MCF 10A (cell line): ENCODE measurements at regions not wholly inside any gene's neighbourhood (a gene's known extent, or its start where the extent isn't known, plus 50 kb on each side); places are given as distances from the start of the nearest gene placed in this dataset.

ENCODE experiments used
- BruUV-seq: library from RNA; stranded (reverse); fragments of 400-500 nt; replicated peaks from 2 replicates; lab custom pipeline; 2021; lab: Mats Ljungman, UMichigan
- CTCF ChIA-PET: fragments of 300-600 bp; sonication (Branson Sonifier 250); formaldehyde crosslinking; extraction: SDS; loops from one replicate; lab custom pipeline; 2021; ENCODE audit warnings: antibody characterized with exemption, inconsistent platforms; lab: Yijun Ruan, JAX
- POLR2A ChIA-PET: fragments of 300-600, 350-650 bp; sonication (Branson Sonifier 250); formaldehyde crosslinking; extraction: SDS; loops from one replicate; lab custom pipeline; 2020; ENCODE audit warnings: antibody characterized with exemption, inconsistent platforms; lab: Yijun Ruan, JAX
- DNase-seq: peaks from one replicate; pipeline ENCODE4 v3.0.0-alpha.2; 2018; ENCODE audit not compliant: unreplicated experiment
- H3K27ac Mint-ChIP-seq: one replicate; pipeline ENCODE4 v1.8.0; 2022; ENCODE audit warnings: mild to moderate bottlenecking, low read depth, mixed read lengths; ENCODE audit not compliant: unreplicated experiment
- H3K27me3 Mint-ChIP-seq: one replicate; pipeline ENCODE4 v1.8.0; 2022; ENCODE audit warnings: mixed read lengths; ENCODE audit not compliant: insufficient read depth, unreplicated experiment
- H3K36me3 Mint-ChIP-seq: one replicate; pipeline ENCODE4 v1.8.0; 2022; ENCODE audit warnings: mild to moderate bottlenecking, moderate library complexity, mixed read lengths; ENCODE audit not compliant: insufficient read depth, unreplicated experiment
- H3K4me1 Mint-ChIP-seq: one replicate; pipeline ENCODE4 v1.8.0; 2022; ENCODE audit warnings: mixed read lengths; ENCODE audit not compliant: insufficient read depth, unreplicated experiment
- H3K4me3 Mint-ChIP-seq: one replicate; pipeline ENCODE4 v1.8.0; 2022; ENCODE audit warnings: mild to moderate bottlenecking, moderate library complexity, mixed read lengths; ENCODE audit not compliant: unreplicated experiment
- H3K9me3 Mint-ChIP-seq: one replicate; pipeline ENCODE4 v1.8.0; 2022; ENCODE audit warnings: mixed read lengths; ENCODE audit not compliant: unreplicated experiment
- intact Hi-C: fragments of 100-400 bp; cut with micrococcal nuclease; formaldehyde crosslinking; loops from 2 replicates; pipeline ENCODE4 v1.14.1; 2022
- TF ChIP-seq, protein P1 (sequence below): fragments of 200-600 bp; IDR thresholded peaks from one replicate; pipeline ENCODE4 v1.8.0; 2022; ENCODE audit warnings: antibody characterized with exemption, mild to moderate bottlenecking; ENCODE audit not compliant: unreplicated experiment

DNA sequence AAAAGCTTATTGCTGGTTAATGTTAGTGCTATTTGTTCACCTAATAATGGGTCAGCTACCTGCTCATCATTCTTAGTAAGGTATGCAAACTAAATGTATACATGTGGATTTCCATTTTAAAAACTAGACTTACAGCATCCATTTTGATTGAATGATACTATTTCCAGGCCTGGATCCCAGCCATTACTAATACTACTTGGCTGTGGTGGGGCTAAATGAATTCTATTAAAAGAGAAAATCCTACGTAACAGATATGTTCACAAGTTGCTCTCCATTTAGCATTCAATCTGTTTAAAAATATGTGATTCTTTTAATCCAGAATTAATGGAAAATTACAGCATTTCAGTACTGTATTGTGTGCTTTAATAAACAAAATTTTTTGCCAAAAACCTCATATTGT lies 169.4 kb upstream of the MIR17HG start:
- Mint-ChIP-seq H3K9me3 (no peaks in the 10 kb centered on the region), H3K27me3 (peaks cover 53% of the 10 kb centered on the region), H3K27ac (no peak overlapping the region), H3K36me3 (no peaks in the 10 kb centered on the region), H3K4me3 (no peak overlapping the region), H3K4me1 (no peaks in the 10 kb centered on the region)
- DNase-seq = no peak
- intact Hi-C loops = no loop called here
- BruUV-seq = no TSS peak
- TF ChIP-seq, protein P1, sequence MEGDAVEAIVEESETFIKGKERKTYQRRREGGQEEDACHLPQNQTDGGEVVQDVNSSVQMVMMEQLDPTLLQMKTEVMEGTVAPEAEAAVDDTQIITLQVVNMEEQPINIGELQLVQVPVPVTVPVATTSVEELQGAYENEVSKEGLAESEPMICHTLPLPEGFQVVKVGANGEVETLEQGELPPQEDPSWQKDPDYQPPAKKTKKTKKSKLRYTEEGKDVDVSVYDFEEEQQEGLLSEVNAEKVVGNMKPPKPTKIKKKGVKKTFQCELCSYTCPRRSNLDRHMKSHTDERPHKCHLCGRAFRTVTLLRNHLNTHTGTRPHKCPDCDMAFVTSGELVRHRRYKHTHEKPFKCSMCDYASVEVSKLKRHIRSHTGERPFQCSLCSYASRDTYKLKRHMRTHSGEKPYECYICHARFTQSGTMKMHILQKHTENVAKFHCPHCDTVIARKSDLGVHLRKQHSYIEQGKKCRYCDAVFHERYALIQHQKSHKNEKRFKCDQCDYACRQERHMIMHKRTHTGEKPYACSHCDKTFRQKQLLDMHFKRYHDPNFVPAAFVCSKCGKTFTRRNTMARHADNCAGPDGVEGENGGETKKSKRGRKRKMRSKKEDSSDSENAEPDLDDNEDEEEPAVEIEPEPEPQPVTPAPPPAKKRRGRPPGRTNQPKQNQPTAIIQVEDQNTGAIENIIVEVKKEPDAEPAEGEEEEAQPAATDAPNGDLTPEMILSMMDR = no peak
- POLR2A ChIA-PET = no interaction called here
- CTCF ChIA-PET = interaction anchor here (1.1 kb wide), 1 partner anchor 43 kb away, joined by 4 read pairs; no protein-coding TSS in a partner anchor

DNA sequence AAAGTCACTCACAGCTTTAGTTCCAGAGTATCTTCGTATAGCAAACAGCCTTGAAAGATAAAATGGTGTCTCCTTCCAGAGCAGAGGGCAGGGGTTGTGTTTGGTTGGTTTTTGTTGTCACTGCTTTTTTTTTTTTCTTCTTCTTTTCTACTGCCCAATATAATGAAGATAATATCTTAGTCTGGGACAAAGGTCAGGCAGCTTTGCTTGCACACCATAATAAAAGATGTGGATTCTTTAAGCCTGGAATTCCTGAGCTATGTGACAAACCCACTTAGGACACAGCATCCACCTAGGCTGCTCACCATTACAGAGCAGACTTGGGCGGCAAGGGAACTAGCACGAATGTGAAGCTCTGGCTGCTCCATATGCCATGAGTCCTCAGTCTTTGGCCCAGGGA lies 165.6 kb upstream of the MIR17HG start:
- ChIA-PET POLR2A (no interaction called here), CTCF (interaction anchor here (0.5 to 1.6 kb wide), 3 partner anchors 9 to 1257 kb away, joined by 3 to 4 read pairs (median 4); no protein-coding TSS in a partner anchor)
- Mint-ChIP-seq H3K36me3 (no peaks in the 10 kb centered on the region), H3K4me1 (no peaks in the 10 kb centered on the region), H3K9me3 (no peaks in the 10 kb centered on the region), H3K27me3 (peaks cover 70% of the 10 kb centered on the region), H3K27ac (no peak overlapping the region), H3K4me3 (no peak overlapping the region)
- intact Hi-C loops = no loop called here
- DNase-seq = no peak
- no TSS peak for BruUV-seq
- TF ChIP-seq, protein P1 = no peak

DNA sequence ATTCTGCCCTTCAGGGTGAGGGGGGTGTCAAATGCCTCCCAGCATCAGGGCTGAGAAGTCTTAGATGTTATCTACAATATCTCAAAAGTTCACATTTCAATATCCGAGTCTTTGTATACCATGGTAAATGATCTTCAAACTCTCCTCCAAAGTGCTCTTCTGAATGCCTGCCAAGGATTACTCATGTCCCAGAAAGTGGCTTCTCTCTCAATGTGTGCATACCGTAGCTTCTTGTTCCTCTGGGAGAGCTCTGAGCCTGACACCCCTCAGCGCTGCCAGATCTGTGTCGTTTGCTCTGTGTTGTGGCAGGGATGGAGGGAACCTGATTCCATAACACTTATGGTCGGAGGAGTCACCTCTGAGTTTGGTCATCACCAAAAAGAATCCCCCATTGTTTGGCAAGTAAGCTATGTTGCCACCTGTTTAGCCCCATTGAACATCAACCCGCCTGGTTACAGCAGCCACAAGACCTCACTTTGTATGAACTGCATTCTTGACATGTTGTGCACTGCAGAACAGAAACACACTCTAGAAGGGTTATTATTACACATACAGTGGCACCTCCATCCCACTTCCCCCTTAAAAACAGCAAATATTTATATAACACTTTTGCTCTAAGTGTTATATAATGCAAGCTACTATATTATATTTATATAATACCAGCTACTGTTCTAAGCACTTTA lies 163.1 kb upstream of the MIR17HG start:
- ChIA-PET CTCF (interaction anchor here (0.6 to 1.6 kb wide), 12 partner anchors 14 to 1609 kb away, joined by 3 to 7 read pairs (median 3); no protein-coding TSS in a partner anchor), POLR2A (no interaction called here)
- intact Hi-C loops = no loop called here
- no peaks in the 10 kb centered on the region for H3K9me3 Mint-ChIP-seq
- TF ChIP-seq, protein P1 = no peak
- BruUV-seq = no TSS peak
- H3K27me3 Mint-ChIP-seq = peaks cover 86% of the 10 kb centered on the region
- no peak overlapping the region for H3K4me3 Mint-ChIP-seq
- no peak for DNase-seq
- H3K27ac Mint-ChIP-seq = no peak overlapping the region
- H3K36me3 Mint-ChIP-seq = no peaks in the 10 kb centered on the region
- no peaks in the 10 kb centered on the region for H3K4me1 Mint-ChIP-seq

DNA sequence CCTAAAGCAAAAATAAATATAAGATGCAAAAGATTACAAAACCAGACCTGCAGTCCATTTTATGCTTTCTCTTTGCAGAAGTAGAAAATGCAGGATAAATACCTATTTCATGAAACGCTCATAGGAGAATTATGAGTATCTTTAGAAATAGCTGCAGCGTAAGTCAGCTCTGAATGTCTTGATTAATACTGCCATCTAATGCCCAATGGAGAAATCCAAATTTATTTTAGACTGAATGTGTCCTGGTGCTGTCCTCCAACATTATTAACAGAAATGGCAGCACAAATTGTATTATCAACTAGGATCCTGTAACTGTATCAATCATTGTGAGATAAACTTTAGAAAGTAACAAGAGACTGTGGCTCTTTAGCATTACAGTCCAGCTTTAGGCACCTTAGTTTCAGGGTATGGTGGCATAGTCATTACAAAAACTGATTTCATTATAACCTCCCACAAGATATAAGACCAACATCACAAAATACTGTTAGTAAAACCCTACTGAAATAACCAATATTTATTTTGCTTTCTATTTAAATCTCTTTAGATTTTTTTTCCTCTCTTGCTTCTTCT lies 162.1 kb upstream of the MIR17HG start:
- Mint-ChIP-seq H3K36me3 (no peaks in the 10 kb centered on the region), H3K9me3 (no peaks in the 10 kb centered on the region), H3K27ac (no peak overlapping the region), H3K4me3 (no peak overlapping the region), H3K4me1 (no peaks in the 10 kb centered on the region), H3K27me3 (peaks cover 94% of the 10 kb centered on the region)
- no TSS peak for BruUV-seq
- intact Hi-C loops = loop anchor here (1.0 kb wide), 2 partner anchors 51 to 107 kb away; no protein-coding TSS in a partner anchor
- ChIA-PET CTCF (interaction anchor here (0.7 to 1.6 kb wide), 9 partner anchors 24 to 1610 kb away, joined by 3 to 5 read pairs (median 3); no protein-coding TSS in a partner anchor), POLR2A (no interaction called here)
- TF ChIP-seq, protein P1 = peak; percentile 37
- DNase-seq = peak; percentile 28
